Smooth muscle cell (in vitro differentiated cells): ENCODE measurements at regions not wholly inside any gene's neighbourhood (a gene's known extent, or its start where the extent isn't known, plus 50 kb on each side); places are given as distances from the start of the nearest gene placed in this dataset.

Experiments used
- DNase-seq: peaks from one replicate; lab custom pipeline; 2025; ENCODE audit not compliant: unreplicated experiment; lab: John Stamatoyannopoulos, UW
- H2AFZ ChIP-seq: fragments of 200-600 bp; sonication (generic); 2 replicates; pipeline ENCODE4 v1.6.0; 2016; ENCODE audit warnings: antibody characterized with exemption, low read depth, mild to moderate bottlenecking
- H3F3A ChIP-seq: fragments of 200-600 bp; sonication (generic); 2 replicates; pipeline ENCODE4 v1.6.0; 2017; ENCODE audit warnings: antibody characterized with exemption, low read depth
- H3K27ac ChIP-seq: fragments of 200-600 bp; sonication (generic); 2 replicates; pipeline ENCODE4 v1.5.1; 2016; ENCODE audit warnings: low read depth, mild to moderate bottlenecking
- H3K27me3 ChIP-seq: fragments of 200-600 bp; sonication (generic); 2 replicates; pipeline ENCODE4 v1.6.1; 2016; ENCODE audit warnings: low read depth, mild to moderate bottlenecking
- H3K36me3 ChIP-seq: fragments of 200-600 bp; sonication (generic); 2 replicates; pipeline ENCODE4 v1.5.1; 2016; ENCODE audit warnings: low read depth
- H3K4me1 ChIP-seq: fragments of 200-600 bp; sonication (generic); 2 replicates; pipeline ENCODE4 v1.5.1; 2016; ENCODE audit warnings: low read depth
- H3K4me2 ChIP-seq: fragments of 200-600 bp; sonication (generic); 2 replicates; pipeline ENCODE4 v1.6.0; 2016; ENCODE audit warnings: mild to moderate bottlenecking
- H3K4me3 ChIP-seq: fragments of 200-600 bp; sonication (generic); 2 replicates; pipeline ENCODE4 v1.5.1; 2016; ENCODE audit warnings: mild to moderate bottlenecking
- H3K79me2 ChIP-seq: fragments of 200-600 bp; sonication (generic); 2 replicates; pipeline ENCODE4 v1.6.0; 2016; ENCODE audit warnings: low read depth, mild to moderate bottlenecking
- H3K9ac ChIP-seq: fragments of 200-600 bp; sonication (generic); 2 replicates; pipeline ENCODE4 v1.6.0; 2016; ENCODE audit warnings: low read depth
- H3K9me3 ChIP-seq: fragments of 200-600 bp; sonication (generic); replicated peaks from 2 replicates; pipeline ENCODE4 v1.5.1; 2016; ENCODE audit warnings: low read depth
- H4K20me1 ChIP-seq: fragments of 200-600 bp; sonication (generic); 2 replicates; pipeline ENCODE4 v1.6.0; 2016; ENCODE audit warnings: low read depth
- WGBS: methylation state at CpG from one replicate; pipeline ENCODE4 v1.1.7; 2016; ENCODE audit warnings: low lambda C conversion rate; 5-methylcytosine and 5-hydroxymethylcytosine counted together
- TF ChIP-seq, protein P1 (sequence below): fragments of 200-600 bp; sonication (generic); IDR thresholded peaks from 2 replicates; pipeline ENCODE4 v1.5.1; 2017; ENCODE audit warnings: borderline replicate concordance, mild to moderate bottlenecking, antibody characterized with exemption; ENCODE audit not compliant: insufficient read depth, poor library complexity, severe bottlenecking

DNA sequence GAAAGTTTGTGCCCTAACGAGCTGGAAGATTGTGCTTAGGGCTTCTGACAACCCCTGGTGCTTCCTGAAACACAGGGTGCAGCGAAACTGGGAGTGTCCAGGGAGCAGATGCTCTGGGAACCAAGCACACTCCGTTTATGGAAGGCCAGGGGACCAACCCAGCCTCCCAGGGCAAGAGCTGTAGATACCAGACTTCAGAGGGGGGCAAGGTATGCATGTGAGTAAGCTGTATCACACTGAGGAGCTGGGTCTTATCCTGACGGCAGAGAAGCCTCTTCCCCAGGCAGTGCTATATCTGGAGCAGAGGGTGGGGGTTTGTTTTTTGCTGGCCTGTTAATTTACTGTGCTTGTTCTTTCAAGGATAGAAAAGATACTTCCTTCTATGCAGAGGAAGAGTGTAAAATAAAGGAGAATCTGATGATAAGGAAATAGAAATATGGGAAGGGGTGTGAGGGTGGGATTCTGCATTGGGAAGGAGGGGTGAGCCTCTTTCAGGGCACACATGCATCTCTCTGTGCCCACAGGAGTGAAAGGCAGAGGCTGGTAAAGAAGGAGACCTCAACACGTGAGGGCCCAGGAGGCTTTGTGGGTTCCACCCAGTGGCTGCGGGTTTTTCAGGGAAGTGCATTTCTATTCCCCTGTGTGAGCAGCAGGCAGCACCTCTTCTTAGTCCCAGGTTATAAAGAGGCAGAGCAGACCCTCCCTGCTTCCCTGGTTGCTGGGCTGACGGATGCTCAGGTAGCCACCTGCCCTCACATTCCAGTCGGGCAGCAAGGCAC is 314.1 kb downstream of the TCERG1L start:
- no peaks in the 10 kb centered on the region for H4K20me1 ChIP-seq
- no peaks in the 10 kb centered on the region for H3F3A ChIP-seq
- no peak overlapping the region for H3K9ac ChIP-seq
- TF ChIP-seq, protein P1, sequence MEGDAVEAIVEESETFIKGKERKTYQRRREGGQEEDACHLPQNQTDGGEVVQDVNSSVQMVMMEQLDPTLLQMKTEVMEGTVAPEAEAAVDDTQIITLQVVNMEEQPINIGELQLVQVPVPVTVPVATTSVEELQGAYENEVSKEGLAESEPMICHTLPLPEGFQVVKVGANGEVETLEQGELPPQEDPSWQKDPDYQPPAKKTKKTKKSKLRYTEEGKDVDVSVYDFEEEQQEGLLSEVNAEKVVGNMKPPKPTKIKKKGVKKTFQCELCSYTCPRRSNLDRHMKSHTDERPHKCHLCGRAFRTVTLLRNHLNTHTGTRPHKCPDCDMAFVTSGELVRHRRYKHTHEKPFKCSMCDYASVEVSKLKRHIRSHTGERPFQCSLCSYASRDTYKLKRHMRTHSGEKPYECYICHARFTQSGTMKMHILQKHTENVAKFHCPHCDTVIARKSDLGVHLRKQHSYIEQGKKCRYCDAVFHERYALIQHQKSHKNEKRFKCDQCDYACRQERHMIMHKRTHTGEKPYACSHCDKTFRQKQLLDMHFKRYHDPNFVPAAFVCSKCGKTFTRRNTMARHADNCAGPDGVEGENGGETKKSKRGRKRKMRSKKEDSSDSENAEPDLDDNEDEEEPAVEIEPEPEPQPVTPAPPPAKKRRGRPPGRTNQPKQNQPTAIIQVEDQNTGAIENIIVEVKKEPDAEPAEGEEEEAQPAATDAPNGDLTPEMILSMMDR, result no peak
- H3K9me3 ChIP-seq, result no peaks in the 10 kb centered on the region
- no peaks in the 10 kb centered on the region for H3K79me2 ChIP-seq
- H3K27me3 ChIP-seq, result no peaks in the 10 kb centered on the region
- no peaks in the 10 kb centered on the region for H3K36me3 ChIP-seq
- WGBS, result 76% methylated on average over 8 of the region's 8 CpGs
- no peak overlapping the region for H2AFZ ChIP-seq
- H3K4me2 ChIP-seq, result no peak overlapping the region
- H3K27ac ChIP-seq, result no peak overlapping the region
- DNase-seq, result no peak
- no peak overlapping the region for H3K4me3 ChIP-seq
- no peaks in the 10 kb centered on the region for H3K4me1 ChIP-seq

DNA sequence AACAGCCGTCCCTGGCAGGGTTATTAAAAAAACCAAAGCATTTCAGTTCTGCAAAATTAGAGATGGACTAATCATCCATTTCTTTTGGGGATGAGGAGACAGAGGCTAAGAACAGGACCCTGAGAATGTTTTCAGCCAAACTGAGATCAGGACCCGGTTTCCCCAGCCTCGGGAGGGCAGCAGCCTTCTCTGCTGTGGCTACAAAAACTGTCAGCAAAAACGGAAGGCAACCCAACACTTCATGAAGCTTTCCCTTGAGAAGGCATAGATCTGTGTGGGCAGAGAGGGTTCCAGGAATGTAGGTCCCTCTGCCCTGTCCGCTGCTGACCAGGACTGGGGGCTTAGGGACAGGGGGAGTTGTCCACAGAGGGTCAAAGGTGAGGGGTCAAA is 313.5 kb downstream of the TCERG1L start:
- Histone ChIP-seq H3K36me3 (no peaks in the 10 kb centered on the region), H3K4me1 (no peaks in the 10 kb centered on the region), H3K9ac (no peak overlapping the region), H3K9me3 (no peaks in the 10 kb centered on the region), H3K27ac (no peak overlapping the region), H3K4me3 (no peak overlapping the region), H3K4me2 (no peak overlapping the region), H3F3A (no peaks in the 10 kb centered on the region), H3K27me3 (no peaks in the 10 kb centered on the region), H3K79me2 (no peaks in the 10 kb centered on the region), H2AFZ (no peak overlapping the region), H4K20me1 (no peaks in the 10 kb centered on the region)
- 84% methylated on average over 5 of the region's 5 CpGs for WGBS
- TF ChIP-seq, protein P1, result no peak
- DNase-seq, result no peak

DNA sequence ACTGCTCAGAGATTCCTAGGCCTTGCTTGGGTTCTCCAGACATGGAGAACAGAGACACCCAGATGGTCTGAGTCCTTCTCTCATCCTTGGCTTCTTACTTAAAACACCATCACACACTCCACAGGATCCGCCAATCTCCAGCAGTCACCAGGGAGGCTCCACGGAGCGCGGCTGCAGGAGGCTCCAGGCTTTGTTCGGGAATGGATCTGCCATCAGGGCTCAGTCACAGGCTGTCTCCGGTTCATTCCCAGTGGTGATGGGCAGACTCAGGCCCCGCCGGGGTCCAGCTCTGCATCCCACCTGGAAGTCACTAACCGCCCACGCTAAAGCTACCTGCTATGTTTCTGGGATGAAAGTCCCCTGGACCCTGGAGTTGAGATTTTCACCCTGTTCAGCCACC is 312.9 kb downstream of the TCERG1L start:
- Histone ChIP-seq H3K27ac (no peak overlapping the region), H3K4me3 (no peak overlapping the region), H2AFZ (no peak overlapping the region), H3K36me3 (no peaks in the 10 kb centered on the region), H3K4me1 (no peaks in the 10 kb centered on the region), H3K9ac (no peak overlapping the region), H3K27me3 (no peaks in the 10 kb centered on the region), H3K9me3 (no peaks in the 10 kb centered on the region), H3K4me2 (no peak overlapping the region), H3F3A (no peaks in the 10 kb centered on the region), H3K79me2 (no peaks in the 10 kb centered on the region), H4K20me1 (no peaks in the 10 kb centered on the region)
- 96% methylated on average over 10 of the region's 10 CpGs for WGBS
- TF ChIP-seq, protein P1, result no peak
- no peak for DNase-seq
